ENCODE measurements at regions not wholly inside any gene's neighbourhood (a gene's known extent, or its start where the extent isn't known, plus 50 kb on each side); places are given as distances from the start of the nearest gene placed in this dataset.

GRCh38 chr4:175386776-175387507, 425.1 kb downstream of the GPM6A start:
- H3K36me3 Mint-ChIP-seq = no peaks in the 10 kb centered on the region
- DNase-seq (no peak), ATAC-seq (replicated peaks) (peak; percentile 91 to 96)
- H3K27ac Mint-ChIP-seq = no peak overlapping the region
- H3K4me3 Mint-ChIP-seq = no peak overlapping the region
- no peaks in the 10 kb centered on the region for H3K27me3 Mint-ChIP-seq
- H3K4me1 Mint-ChIP-seq = no peaks in the 10 kb centered on the region
- peaks cover 2 to 8% of the 10 kb centered on the region in 2 donors for H3K9me3 Mint-ChIP-seq

- Mint-ChIP-seq H3K36me3 (no peaks in the 10 kb centered on the region), H3K27me3 (no peaks in the 10 kb centered on the region), H3K4me3 (no peak overlapping the region)
Observed at GRCh38 chr4:175394208-175394607, 417.9 kb downstream of the GPM6A start.

GRCh38 chr4:175405961-175406360, 406.1 kb downstream of the GPM6A start:
- Mint-ChIP-seq H3K4me3 (no peak overlapping the region), H3K36me3 (no peaks in the 10 kb centered on the region), H3K27ac (no peak overlapping the region), H3K4me1 (no peaks in the 10 kb centered on the region), H3K9me3 (peaks cover 0 to 2% of the 10 kb centered on the region in 2 donors), H3K27me3 (no peaks in the 10 kb centered on the region)
- ATAC-seq (replicated peaks) = no peak
- DNase-seq = no peak

More at GRCh38 chr4:175394208-175394607, 417.9 kb downstream of the GPM6A start:
- Mint-ChIP-seq H3K4me1 (no peaks in the 10 kb centered on the region), H3K27ac (no peak overlapping the region), H3K9me3 (peaks cover 4 to 11% of the 10 kb centered on the region in 2 donors)
- ATAC-seq (replicated peaks) (no peak), DNase-seq (no peak)

- ATAC-seq (replicated peaks) = no peak
- H3K36me3 Mint-ChIP-seq = no peaks in the 10 kb centered on the region
Observed at GRCh38 chr4:175407926-175408325, 404.1 kb downstream of the GPM6A start.

GRCh38 chr4:175411251-175411650, 400.8 kb downstream of the GPM6A start:
- no peak for ATAC-seq (replicated peaks)
- no peak for DNase-seq
- H3K27ac Mint-ChIP-seq = no peak overlapping the region
- H3K4me3 Mint-ChIP-seq = no peak overlapping the region
- H3K27me3 Mint-ChIP-seq = peaks cover 0 to 6% of the 10 kb centered on the region in 2 donors
- H3K4me1 Mint-ChIP-seq = no peaks in the 10 kb centered on the region
- H3K9me3 Mint-ChIP-seq = peaks cover 7 to 17% of the 10 kb centered on the region in 2 donors
- H3K36me3 Mint-ChIP-seq = no peaks in the 10 kb centered on the region

More at GRCh38 chr4:175407926-175408325, 404.1 kb downstream of the GPM6A start:
- Mint-ChIP-seq H3K4me3 (no peak overlapping the region), H3K4me1 (no peaks in the 10 kb centered on the region), H3K27ac (no peak overlapping the region), H3K27me3 (peaks cover 0 to 6% of the 10 kb centered on the region in 2 donors), H3K9me3 (no peaks in the 10 kb centered on the region)
- DNase-seq = no peak

- ATAC-seq (replicated peaks) (no peak), DNase-seq (no peak)
- H3K4me3 Mint-ChIP-seq = no peak overlapping the region
- no peaks in the 10 kb centered on the region for H3K36me3 Mint-ChIP-seq
- no peak overlapping the region for H3K27ac Mint-ChIP-seq
- peaks cover 7 to 17% of the 10 kb centered on the region in 2 donors for H3K9me3 Mint-ChIP-seq
- H3K27me3 Mint-ChIP-seq = peaks cover 0 to 6% of the 10 kb centered on the region in 2 donors
- no peaks in the 10 kb centered on the region for H3K4me1 Mint-ChIP-seq
Observed at GRCh38 chr4:175412161-175412560, 399.9 kb downstream of the GPM6A start.

GRCh38 chr4:175412746-175413145, 399.3 kb downstream of the GPM6A start:
- Mint-ChIP-seq H3K36me3 (no peaks in the 10 kb centered on the region), H3K4me1 (no peaks in the 10 kb centered on the region), H3K27ac (no peak overlapping the region), H3K27me3 (peaks cover 0 to 6% of the 10 kb centered on the region in 2 donors), H3K4me3 (no peak overlapping the region), H3K9me3 (peaks cover 7 to 21% of the 10 kb centered on the region in 2 donors)
- DNase-seq = no peak
- ATAC-seq (replicated peaks) = no peak

GRCh38 chr4:175413561-175413960, 398.5 kb downstream of the GPM6A start:
- Mint-ChIP-seq H3K9me3 (peaks cover 7 to 21% of the 10 kb centered on the region in 2 donors), H3K27ac (no peak overlapping the region), H3K36me3 (no peaks in the 10 kb centered on the region), H3K27me3 (peaks cover 0 to 6% of the 10 kb centered on the region in 2 donors), H3K4me1 (no peaks in the 10 kb centered on the region), H3K4me3 (no peak overlapping the region)
- no peak for ATAC-seq (replicated peaks)
- DNase-seq = no peak

GRCh38 chr4:175414602-175415001, 397.5 kb downstream of the GPM6A start:
- peaks cover 7 to 21% of the 10 kb centered on the region in 2 donors for H3K9me3 Mint-ChIP-seq
- H3K4me3 Mint-ChIP-seq = no peak overlapping the region
- DNase-seq (no peak), ATAC-seq (replicated peaks) (no peak)
- H3K27me3 Mint-ChIP-seq = peaks cover 0 to 6% of the 10 kb centered on the region in 2 donors
- no peaks in the 10 kb centered on the region for H3K36me3 Mint-ChIP-seq
- no peak overlapping the region for H3K27ac Mint-ChIP-seq
- no peaks in the 10 kb centered on the region for H3K4me1 Mint-ChIP-seq

GRCh38 chr4:175418516-175418915, 393.5 kb downstream of the GPM6A start:
- Mint-ChIP-seq H3K9me3 (peaks cover 7 to 21% of the 10 kb centered on the region in 2 donors), H3K4me1 (peaks cover 0 to 2% of the 10 kb centered on the region in 2 donors), H3K27ac (no peak overlapping the region), H3K36me3 (no peaks in the 10 kb centered on the region), H3K27me3 (no peaks in the 10 kb centered on the region), H3K4me3 (no peak overlapping the region)
- ATAC-seq (replicated peaks) = no peak
- DNase-seq = no peak

- H3K9me3 Mint-ChIP-seq = peaks cover 7 to 19% of the 10 kb centered on the region in 2 donors
- H3K27ac Mint-ChIP-seq = no peak overlapping the region
- H3K4me3 Mint-ChIP-seq = no peak overlapping the region
- H3K27me3 Mint-ChIP-seq = no peaks in the 10 kb centered on the region
- H3K36me3 Mint-ChIP-seq = no peaks in the 10 kb centered on the region
- ATAC-seq (replicated peaks) = no peak
- peaks cover 0 to 2% of the 10 kb centered on the region in 2 donors for H3K4me1 Mint-ChIP-seq
- DNase-seq = no peak
Observed at GRCh38 chr4:175419236-175419718, 392.8 kb downstream of the GPM6A start.

- Mint-ChIP-seq H3K4me3 (no peak overlapping the region), H3K27ac (no peak overlapping the region), H3K4me1 (peaks cover 0 to 2% of the 10 kb centered on the region in 2 donors), H3K27me3 (no peaks in the 10 kb centered on the region), H3K36me3 (no peaks in the 10 kb centered on the region), H3K9me3 (peaks cover 2 to 4% of the 10 kb centered on the region in 2 donors)
- no peak for ATAC-seq (replicated peaks)
- no peak for DNase-seq
Observed at GRCh38 chr4:175421506-175421905, 390.6 kb downstream of the GPM6A start.

- ATAC-seq (replicated peaks) = no peak
- Mint-ChIP-seq H3K27ac (no peak overlapping the region), H3K27me3 (no peaks in the 10 kb centered on the region), H3K4me3 (no peak overlapping the region), H3K4me1 (peaks cover 0 to 2% of the 10 kb centered on the region in 2 donors), H3K9me3 (peaks cover 2 to 3% of the 10 kb centered on the region in 2 donors), H3K36me3 (no peaks in the 10 kb centered on the region)
- DNase-seq = no peak
Observed at GRCh38 chr4:175422331-175422730, 389.7 kb downstream of the GPM6A start.

GRCh38 chr4:175424111-175424510, 388.0 kb downstream of the GPM6A start:
- Mint-ChIP-seq H3K27me3 (no peaks in the 10 kb centered on the region), H3K27ac (no peak overlapping the region), H3K9me3 (peaks cover 0 to 2% of the 10 kb centered on the region in 2 donors), H3K4me3 (no peak overlapping the region), H3K36me3 (no peaks in the 10 kb centered on the region), H3K4me1 (peaks cover 0 to 2% of the 10 kb centered on the region in 2 donors)
- DNase-seq (no peak), ATAC-seq (replicated peaks) (no peak)

- Mint-ChIP-seq H3K27me3 (no peaks in the 10 kb centered on the region), H3K4me3 (peak overlapping the region in 1 of 2 donors; percentile 30), H3K36me3 (no peaks in the 10 kb centered on the region), H3K9me3 (peaks cover 0 to 2% of the 10 kb centered on the region in 2 donors), H3K27ac (no peak overlapping the region), H3K4me1 (peaks cover 0 to 2% of the 10 kb centered on the region in 2 donors)
- ATAC-seq (replicated peaks) (peak in 1 of 2 donors; percentile 23), DNase-seq (no peak)
Observed at GRCh38 chr4:175427751-175428150, 384.3 kb downstream of the GPM6A start.

Measured in stimulated activated naive B cell treated with anti-CD40 and anti-IgM and Interleukin-4, amounts not matched to agents 10 μg/mL and 1 μg/mL and 100 μg/mL, for 72 hours (primary cell).